IPS-20b (cell line): ENCODE measurements at regions not wholly inside any gene's neighbourhood (a gene's known extent, or its start where the extent isn't known, plus 50 kb on each side); places are given as distances from the start of the nearest gene placed in this dataset.

Experiments
- H3K27ac ChIP-seq: one replicate; pipeline ENCODE4 v1.5.1; 2013; ENCODE audit warnings: low read length
- H3K27me3 ChIP-seq: 2 replicates; pipeline ENCODE4 v1.6.1; 2013; ENCODE audit warnings: mild to moderate bottlenecking, low read length, inconsistent platforms; ENCODE audit not compliant: insufficient read depth
- H3K36me3 ChIP-seq: 2 replicates; pipeline ENCODE4 v1.6.1; 2013; ENCODE audit warnings: low read depth, mild to moderate bottlenecking, inconsistent platforms, low read length, moderate library complexity; ENCODE audit not compliant: insufficient read depth
- H3K4me1 ChIP-seq: 2 replicates; pipeline ENCODE4 v1.6.1; 2013; ENCODE audit warnings: mild to moderate bottlenecking, control low read depth, inconsistent platforms, low read length, moderate library complexity; ENCODE audit not compliant: insufficient read depth
- H3K4me3 ChIP-seq: 2 replicates; pipeline ENCODE4 v1.5.1; 2013; ENCODE audit warnings: mild to moderate bottlenecking, low read length, inconsistent platforms
- H3K9ac ChIP-seq: 2 replicates; pipeline ENCODE4 v1.6.1; 2013; ENCODE audit warnings: low read depth, mild to moderate bottlenecking, inconsistent platforms, low read length, moderate library complexity
- H3K9me3 ChIP-seq: 2 replicates; pipeline ENCODE4 v1.6.1; 2013; ENCODE audit warnings: mild to moderate bottlenecking, low read depth, low read length, inconsistent platforms; ENCODE audit not compliant: insufficient read depth

DNA sequence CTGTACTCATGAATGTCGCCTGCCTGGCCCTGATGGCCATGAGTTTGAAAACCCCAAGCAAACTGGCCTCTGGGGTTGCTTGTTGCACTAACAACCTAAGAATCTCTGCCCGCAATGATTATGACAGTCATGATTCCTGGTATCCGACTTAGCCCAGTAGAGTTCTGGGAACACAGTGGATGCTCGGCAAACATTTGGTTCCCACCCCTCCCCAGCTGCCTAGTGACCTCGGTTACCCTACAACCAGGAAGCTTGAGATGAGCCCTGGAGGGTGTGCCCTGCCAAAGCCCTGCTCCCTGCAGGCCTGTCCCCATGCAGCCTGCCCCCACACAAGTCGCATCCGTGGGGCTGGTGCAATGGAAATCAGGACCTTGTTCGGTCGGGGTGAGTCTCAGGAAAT, 76.0 kb upstream of the ZBTB40 start:
- no peaks in the 10 kb centered on the region for H3K36me3 ChIP-seq
- H3K9ac ChIP-seq = no peak overlapping the region; the same call in 1 of the 2 replicates
- H3K27ac ChIP-seq = no peak overlapping the region
- no peaks in the 10 kb centered on the region for H3K9me3 ChIP-seq
- no peak overlapping the region for H3K4me3 ChIP-seq
- peaks cover 4% of the 10 kb centered on the region; the same call in 1 of the 2 replicates for H3K4me1 ChIP-seq
- H3K27me3 ChIP-seq = no peaks in the 10 kb centered on the region

DNA sequence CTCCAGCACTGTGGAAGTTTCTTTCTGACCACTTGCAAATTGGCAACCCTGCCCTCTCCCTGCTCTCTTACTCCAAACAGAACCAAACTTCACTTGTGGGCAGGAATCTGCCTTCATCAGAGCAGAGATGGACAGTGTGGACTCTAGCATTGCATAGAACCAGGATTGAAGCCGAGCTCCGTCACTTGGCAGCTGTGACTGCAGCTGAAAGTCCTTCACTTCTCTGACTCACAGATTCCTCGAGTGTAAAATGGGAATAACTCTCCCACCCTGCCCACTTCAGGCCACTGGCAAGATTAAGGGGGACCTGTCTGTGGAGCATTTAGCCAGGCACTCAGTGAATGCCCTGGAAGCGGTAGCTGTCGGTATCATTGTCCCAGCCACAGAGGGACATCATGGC, 75.7 kb upstream of the ZBTB40 start:
- no peak overlapping the region for H3K27ac ChIP-seq
- peaks cover 4% of the 10 kb centered on the region; the same call in 1 of the 2 replicates for H3K4me1 ChIP-seq
- H3K4me3 ChIP-seq = no peak overlapping the region
- H3K36me3 ChIP-seq = no peaks in the 10 kb centered on the region
- no peaks in the 10 kb centered on the region for H3K9me3 ChIP-seq
- H3K9ac ChIP-seq = no peak overlapping the region; the same call in 1 of the 2 replicates
- no peaks in the 10 kb centered on the region for H3K27me3 ChIP-seq

- H3K27ac ChIP-seq = no peak overlapping the region
- H3K9ac ChIP-seq = no peak overlapping the region; the same call in 1 of the 2 replicates
- peaks cover 4% of the 10 kb centered on the region; the same call in 1 of the 2 replicates for H3K4me1 ChIP-seq
- no peaks in the 10 kb centered on the region for H3K36me3 ChIP-seq
- H3K4me3 ChIP-seq = no peak overlapping the region
- no peaks in the 10 kb centered on the region for H3K27me3 ChIP-seq
- H3K9me3 ChIP-seq = no peaks in the 10 kb centered on the region
Measured at GRCh38 chr1:22376546-22376945, 75.1 kb upstream of the ZBTB40 start.

DNA sequence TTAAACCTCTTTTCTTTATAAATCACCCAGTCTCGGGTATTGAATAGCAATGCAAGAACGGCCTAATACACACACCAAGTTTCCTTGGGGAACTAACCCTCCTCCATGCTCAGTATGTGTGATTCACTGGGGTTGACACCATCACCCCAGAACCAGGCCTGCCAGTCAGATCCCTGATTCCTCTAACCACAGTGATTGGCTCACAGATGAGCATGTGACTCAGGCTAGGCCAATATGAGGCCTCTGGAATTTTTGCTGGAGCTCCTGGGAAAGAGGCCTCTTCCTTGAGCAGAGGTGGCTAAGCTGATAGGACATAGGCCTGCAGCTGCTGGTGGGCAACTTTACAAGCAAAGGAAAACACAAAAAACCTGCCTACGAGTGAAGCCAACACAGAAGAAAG, 74.7 kb upstream of the ZBTB40 start:
- no peaks in the 10 kb centered on the region for H3K27me3 ChIP-seq

DNA sequence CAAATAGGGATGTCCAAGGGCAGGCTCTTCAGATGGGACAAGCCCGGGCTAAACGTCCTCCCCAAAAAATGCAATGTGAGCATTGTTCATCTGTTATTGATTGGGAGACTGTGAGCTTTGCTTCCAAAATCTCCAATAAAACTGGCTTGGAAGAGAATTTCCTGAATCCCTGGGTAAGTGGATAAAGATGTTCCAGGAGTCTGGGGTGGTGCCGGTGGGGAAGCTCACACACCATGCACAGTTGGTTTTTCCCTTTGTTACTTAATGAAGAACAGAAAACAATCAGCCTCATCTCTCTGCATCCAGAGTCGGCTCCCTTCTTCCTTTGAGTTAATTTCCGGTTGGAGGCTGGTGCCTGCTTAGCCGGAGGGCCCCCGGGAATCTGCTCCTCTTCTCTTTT, 72.1 kb upstream of the ZBTB40 start:
- no peaks in the 10 kb centered on the region for H3K27me3 ChIP-seq
- H3K9me3 ChIP-seq = no peaks in the 10 kb centered on the region
- peaks cover 4% of the 10 kb centered on the region; the same call in 1 of the 2 replicates for H3K4me1 ChIP-seq
- H3K9ac ChIP-seq = no peak overlapping the region
- H3K36me3 ChIP-seq = no peaks in the 10 kb centered on the region
- H3K4me3 ChIP-seq = no peak overlapping the region
- no peak overlapping the region for H3K27ac ChIP-seq

More for the DNA sequence above, 74.7 kb upstream of the ZBTB40 start:
- Histone ChIP-seq H3K9me3 (no peaks in the 10 kb centered on the region), H3K4me3 (no peak overlapping the region), H3K36me3 (no peaks in the 10 kb centered on the region), H3K27ac (no peak overlapping the region), H3K9ac (no peak overlapping the region), H3K4me1 (peaks cover 4% of the 10 kb centered on the region; the same call in 1 of the 2 replicates)

DNA sequence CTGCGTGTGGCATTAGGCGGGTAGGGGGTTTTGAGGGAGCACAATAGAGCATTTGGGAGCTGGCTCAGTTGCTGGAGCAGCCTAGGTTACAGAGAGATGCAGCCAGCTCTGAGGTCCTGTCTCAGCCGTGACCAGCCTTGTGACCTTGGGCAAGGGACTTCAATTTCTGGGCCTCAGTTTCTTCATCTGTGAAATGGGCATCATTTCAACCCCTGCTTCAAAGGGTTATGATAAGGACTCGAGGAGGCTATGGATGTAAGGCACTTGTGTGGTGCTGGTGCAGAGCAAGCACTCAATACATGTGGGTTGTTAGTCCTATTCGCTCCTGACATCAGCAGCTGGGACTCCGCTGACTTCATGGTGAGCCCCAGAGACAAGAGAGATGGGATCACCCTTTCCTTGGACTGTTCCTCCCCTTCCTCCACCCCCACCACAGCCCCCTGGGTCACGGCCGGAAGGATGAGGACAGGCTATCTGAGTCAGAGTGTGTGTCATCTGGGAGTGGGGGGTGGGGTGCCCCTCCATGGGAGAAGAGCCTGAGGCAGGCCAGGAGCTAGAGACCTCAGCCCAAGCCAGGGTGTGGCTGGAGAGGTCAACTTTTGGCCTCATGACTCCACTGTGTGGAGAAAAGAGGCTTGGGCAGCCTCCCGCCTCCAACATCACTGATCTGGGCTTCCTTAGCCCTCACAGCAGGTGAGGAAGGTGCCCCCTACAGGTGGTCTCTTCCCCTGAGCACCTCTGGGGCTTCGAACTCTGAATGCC, 71.4 kb upstream of the ZBTB40 start:
- Histone ChIP-seq H3K4me3 (no peak overlapping the region), H3K27ac (no peak overlapping the region), H3K9me3 (no peaks in the 10 kb centered on the region), H3K27me3 (no peaks in the 10 kb centered on the region), H3K36me3 (no peaks in the 10 kb centered on the region), H3K4me1 (peaks cover 4% of the 10 kb centered on the region; the same call in 1 of the 2 replicates), H3K9ac (no peak overlapping the region)

DNA sequence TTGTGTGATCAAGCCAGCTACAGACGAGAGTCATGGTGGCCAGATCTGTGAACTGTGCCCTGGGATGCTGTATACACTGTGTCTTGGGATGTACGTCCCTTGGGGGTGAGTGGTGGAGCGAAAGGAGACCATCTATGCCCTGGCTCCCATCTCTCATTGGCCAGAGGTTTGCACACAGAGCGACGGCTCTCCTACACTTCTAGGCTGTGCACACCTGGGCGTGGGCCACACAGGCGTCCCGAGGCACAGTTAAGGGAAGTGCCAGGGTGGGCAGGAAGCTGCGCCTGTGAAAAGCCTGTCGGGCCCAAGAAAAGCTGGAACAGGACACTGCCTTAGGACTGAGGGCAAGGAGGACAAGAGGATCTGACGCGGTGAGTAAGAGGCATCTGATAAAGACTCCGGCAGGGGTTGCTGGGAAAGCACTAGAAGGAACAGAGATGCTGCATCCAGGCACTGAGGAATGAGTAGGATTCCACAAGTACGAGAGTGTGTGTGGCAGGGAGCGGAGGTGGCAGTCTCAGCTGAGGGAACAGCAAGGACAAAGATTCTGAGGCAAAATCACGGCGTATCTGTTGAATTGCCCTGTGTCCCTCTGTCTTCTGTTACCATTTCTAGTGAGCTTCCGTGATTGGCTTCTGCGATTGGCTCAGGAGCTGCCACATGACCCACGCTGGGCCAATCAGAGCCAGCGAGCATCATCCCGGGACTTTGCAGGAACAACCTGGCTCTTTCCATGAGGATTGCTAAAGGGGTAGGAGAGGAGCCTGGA, 67.9 kb upstream of the ZBTB40 start:
- Histone ChIP-seq H3K27me3 (no peaks in the 10 kb centered on the region), H3K9ac (no peak overlapping the region), H3K4me3 (no peak overlapping the region), H3K4me1 (peaks cover 2% of the 10 kb centered on the region; the same call in 1 of the 2 replicates), H3K36me3 (no peaks in the 10 kb centered on the region), H3K27ac (no peak overlapping the region), H3K9me3 (no peaks in the 10 kb centered on the region)

DNA sequence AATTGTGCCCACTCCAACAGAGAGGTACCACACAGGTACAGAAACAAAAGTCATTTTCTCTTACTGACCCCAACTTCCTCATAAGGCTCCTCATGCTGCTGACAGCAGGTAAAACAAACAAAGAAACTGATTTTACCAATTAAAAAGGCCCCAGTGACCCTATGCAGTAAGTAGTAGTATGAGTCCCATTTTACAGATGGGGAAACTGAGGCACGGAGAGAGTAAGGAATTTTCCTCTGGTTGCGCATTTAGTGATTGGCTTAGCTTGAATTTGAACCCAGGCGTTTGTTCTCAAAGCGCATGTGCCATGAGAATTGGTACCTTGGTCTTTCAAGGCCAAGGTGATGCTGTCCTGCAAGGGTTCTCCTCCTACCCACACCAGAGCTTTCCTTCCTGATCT, 66.1 kb upstream of the ZBTB40 start:
- H3K4me3 ChIP-seq = no peak overlapping the region
- H3K36me3 ChIP-seq = no peaks in the 10 kb centered on the region
- no peaks in the 10 kb centered on the region for H3K27me3 ChIP-seq
- no peak overlapping the region for H3K9ac ChIP-seq
- peaks cover 8% of the 10 kb centered on the region for H3K4me1 ChIP-seq
- H3K9me3 ChIP-seq = no peaks in the 10 kb centered on the region
- no peak overlapping the region for H3K27ac ChIP-seq

DNA sequence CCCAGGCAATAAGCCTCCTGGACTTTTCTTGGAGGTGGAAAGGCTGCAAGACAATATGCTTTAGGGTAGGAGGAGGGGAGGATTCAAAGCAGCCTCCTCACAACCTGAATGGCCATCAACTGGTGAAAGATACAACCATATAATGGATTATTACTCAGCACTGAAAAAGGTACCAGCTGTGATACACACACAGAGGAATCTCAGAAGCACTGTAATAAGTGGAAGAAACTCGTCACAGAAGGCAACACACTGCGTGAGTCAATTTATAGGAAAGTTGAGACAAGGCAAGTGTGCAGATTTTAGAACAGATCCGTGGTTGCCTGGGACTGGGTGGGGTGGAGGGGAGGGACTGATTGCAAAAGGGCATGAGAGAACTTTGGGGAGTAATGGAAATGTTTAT, 64.9 kb upstream of the ZBTB40 start:
- Histone ChIP-seq H3K4me3 (no peak overlapping the region), H3K9ac (no peak overlapping the region), H3K27me3 (no peaks in the 10 kb centered on the region), H3K9me3 (no peaks in the 10 kb centered on the region), H3K27ac (no peak overlapping the region), H3K36me3 (no peaks in the 10 kb centered on the region), H3K4me1 (peaks cover 8% of the 10 kb centered on the region)

DNA sequence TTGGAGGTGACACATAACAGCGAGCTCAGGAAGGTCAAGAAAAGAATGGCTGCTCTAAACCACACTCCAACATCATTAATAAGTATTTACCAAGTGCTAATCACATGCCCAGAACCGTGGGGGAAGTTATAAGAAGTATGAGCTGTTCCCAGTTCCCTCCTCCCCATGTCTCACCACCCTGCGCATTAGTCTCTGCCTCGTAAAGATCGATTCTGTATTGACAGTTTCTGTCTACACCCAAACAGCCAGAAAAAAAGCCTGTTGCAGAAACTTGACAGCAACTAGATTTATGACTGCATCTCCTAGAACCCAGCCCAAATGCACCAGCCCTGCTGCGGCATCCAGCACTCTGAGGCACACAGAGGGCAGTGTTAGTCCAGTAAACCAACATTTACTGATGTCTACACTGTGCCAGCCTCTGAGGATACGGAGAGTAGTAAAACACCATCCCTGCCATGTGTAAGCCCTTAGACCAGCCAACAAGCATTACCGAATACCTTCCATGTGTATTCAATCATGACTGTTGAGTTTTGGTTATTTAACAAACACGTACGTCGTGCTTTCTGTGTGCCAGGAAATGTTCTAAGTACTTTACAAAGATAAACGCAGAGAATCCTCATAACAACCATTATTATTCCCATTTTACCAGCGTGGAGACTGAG, 63.6 kb upstream of the ZBTB40 start:
- Histone ChIP-seq H3K27me3 (no peaks in the 10 kb centered on the region), H3K9me3 (no peaks in the 10 kb centered on the region), H3K27ac (no peak overlapping the region), H3K36me3 (no peaks in the 10 kb centered on the region), H3K9ac (no peak overlapping the region), H3K4me1 (peaks cover 8% of the 10 kb centered on the region), H3K4me3 (no peak overlapping the region)

DNA sequence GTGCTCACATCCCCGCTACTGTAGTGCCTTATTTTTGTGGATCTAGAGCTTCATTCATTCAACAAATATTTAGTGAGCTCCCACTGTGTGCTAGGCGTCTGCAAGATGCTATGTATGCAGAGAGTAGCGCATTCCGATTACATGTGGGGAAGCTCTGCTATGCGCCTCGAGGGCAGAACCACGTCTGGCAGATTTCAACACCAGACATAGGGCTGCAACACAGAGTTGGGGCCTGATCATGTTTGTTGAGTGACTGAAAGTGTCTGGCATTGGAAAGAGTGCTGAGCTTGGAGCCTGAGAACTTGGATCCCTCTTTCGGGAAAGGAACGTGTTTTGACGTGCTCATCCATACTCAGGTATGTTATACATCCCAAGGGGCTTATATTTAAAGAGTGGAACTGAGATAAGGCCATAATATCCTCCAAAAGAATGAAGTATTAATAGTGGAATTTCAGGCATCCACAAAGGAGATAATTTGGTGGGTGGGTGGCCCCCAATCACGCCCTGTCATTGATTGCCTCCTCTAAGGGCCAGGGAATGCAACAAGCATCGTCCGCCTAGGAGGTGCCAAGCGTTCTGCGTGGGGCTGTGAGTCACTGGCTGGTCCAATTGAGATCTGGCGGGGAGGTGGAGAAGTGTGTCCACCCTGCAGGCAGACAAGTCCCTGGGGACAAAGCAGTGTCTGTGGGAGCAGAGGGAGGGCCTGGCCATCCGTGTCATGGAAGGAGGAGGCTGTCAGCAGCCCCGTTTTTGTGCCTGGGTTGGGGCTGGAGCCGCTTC, 62.8 kb upstream of the ZBTB40 start:
- H3K9ac ChIP-seq = no peak overlapping the region
- peaks cover 8% of the 10 kb centered on the region for H3K4me1 ChIP-seq
- H3K27me3 ChIP-seq = no peaks in the 10 kb centered on the region
- H3K4me3 ChIP-seq = no peak overlapping the region
- no peaks in the 10 kb centered on the region for H3K9me3 ChIP-seq
- no peak overlapping the region for H3K27ac ChIP-seq
- no peaks in the 10 kb centered on the region for H3K36me3 ChIP-seq
